ENCODE measurements at regions not wholly inside any gene's neighbourhood (a gene's known extent, or its start where the extent isn't known, plus 50 kb on each side); places are given as distances from the start of the nearest gene placed in this dataset.
"Not testable (repeated sequence)": the region's sequence is repeated elsewhere in the genome, so short reads cannot be mapped to it uniquely, and the experiment has no call there.

DNA sequence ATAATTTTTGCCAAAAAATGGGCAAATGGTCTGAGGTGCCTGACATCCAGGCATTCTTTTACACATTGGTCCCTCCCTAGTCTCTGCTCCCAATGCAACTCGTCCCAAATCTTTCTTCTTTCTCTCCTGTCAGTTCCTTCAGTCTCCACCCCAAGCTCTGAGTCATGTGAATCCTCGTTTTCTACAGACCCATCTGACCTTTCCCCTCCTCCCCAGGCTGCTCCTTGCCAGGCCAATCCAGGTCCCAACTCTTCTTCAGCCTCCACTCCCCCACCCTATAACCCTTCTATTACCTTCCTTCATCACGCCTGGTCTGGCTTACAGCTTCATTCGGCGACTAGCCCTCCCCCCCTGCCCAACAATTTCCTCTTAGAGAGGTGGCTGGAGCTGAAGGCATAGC lies 55.3 kb downstream of the BBS10 start:
- TF ChIP-seq, protein P1, sequence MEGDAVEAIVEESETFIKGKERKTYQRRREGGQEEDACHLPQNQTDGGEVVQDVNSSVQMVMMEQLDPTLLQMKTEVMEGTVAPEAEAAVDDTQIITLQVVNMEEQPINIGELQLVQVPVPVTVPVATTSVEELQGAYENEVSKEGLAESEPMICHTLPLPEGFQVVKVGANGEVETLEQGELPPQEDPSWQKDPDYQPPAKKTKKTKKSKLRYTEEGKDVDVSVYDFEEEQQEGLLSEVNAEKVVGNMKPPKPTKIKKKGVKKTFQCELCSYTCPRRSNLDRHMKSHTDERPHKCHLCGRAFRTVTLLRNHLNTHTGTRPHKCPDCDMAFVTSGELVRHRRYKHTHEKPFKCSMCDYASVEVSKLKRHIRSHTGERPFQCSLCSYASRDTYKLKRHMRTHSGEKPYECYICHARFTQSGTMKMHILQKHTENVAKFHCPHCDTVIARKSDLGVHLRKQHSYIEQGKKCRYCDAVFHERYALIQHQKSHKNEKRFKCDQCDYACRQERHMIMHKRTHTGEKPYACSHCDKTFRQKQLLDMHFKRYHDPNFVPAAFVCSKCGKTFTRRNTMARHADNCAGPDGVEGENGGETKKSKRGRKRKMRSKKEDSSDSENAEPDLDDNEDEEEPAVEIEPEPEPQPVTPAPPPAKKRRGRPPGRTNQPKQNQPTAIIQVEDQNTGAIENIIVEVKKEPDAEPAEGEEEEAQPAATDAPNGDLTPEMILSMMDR (optimal IDR thresholded peaks at IDR 0.05 in 1 of 3, IDR thresholded peaks at IDR 0.05 in 1 of 3, conservative IDR thresholded peaks at IDR 0.05 in 1 of 3; ENCODE audit: extremely low read depth in 1 of 3, insufficient read depth in 2 of 3, low read length in 3 of 3), result not testable (repeated sequence)
- TF ChIP-seq EZH2 (IDR thresholded peaks at IDR 0.05; ENCODE audit: low read length), result not testable (repeated sequence)
